ENCODE measurements at regions not wholly inside any gene's neighbourhood (a gene's known extent, or its start where the extent isn't known, plus 50 kb on each side); places are given as distances from the start of the nearest gene placed in this dataset.

DNA sequence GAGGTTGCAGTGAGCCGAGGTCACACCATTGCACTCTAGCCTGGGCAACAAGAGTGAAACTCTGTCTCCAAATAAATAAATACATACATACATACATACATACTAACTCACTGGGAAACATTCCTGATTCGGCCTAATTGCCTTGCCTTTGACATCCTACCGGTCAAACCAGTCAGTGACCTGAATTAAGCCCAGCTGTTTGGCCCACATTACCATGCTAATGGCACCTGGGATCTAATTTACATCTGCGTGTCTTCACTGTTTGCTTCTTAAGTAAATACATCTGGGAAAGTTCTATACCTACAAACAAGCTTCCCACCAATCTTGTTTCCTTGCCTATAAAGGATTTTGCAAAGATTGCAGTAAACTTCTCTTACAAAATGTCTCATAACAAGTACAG is 230.2 kb upstream of the ZC3H15 start:
- no peak for TF ChIP-seq ZFX (IDR thresholded peaks at IDR 0.05)
- TF ChIP-seq, protein P1, sequence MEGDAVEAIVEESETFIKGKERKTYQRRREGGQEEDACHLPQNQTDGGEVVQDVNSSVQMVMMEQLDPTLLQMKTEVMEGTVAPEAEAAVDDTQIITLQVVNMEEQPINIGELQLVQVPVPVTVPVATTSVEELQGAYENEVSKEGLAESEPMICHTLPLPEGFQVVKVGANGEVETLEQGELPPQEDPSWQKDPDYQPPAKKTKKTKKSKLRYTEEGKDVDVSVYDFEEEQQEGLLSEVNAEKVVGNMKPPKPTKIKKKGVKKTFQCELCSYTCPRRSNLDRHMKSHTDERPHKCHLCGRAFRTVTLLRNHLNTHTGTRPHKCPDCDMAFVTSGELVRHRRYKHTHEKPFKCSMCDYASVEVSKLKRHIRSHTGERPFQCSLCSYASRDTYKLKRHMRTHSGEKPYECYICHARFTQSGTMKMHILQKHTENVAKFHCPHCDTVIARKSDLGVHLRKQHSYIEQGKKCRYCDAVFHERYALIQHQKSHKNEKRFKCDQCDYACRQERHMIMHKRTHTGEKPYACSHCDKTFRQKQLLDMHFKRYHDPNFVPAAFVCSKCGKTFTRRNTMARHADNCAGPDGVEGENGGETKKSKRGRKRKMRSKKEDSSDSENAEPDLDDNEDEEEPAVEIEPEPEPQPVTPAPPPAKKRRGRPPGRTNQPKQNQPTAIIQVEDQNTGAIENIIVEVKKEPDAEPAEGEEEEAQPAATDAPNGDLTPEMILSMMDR (conservative IDR thresholded peaks at IDR 0.05): no peak
- H3K27ac ChIP-seq: no peak overlapping the region

- TF ChIP-seq, protein P1 (conservative IDR thresholded peaks at IDR 0.05): peak; percentile 64
- no peak for TF ChIP-seq ZFX (IDR thresholded peaks at IDR 0.05)
- H3K27ac ChIP-seq: no peak overlapping the region
These were observed 229.5 kb upstream of the ZC3H15 start for GRCh38 chr2:186256540-186256939.

DNA sequence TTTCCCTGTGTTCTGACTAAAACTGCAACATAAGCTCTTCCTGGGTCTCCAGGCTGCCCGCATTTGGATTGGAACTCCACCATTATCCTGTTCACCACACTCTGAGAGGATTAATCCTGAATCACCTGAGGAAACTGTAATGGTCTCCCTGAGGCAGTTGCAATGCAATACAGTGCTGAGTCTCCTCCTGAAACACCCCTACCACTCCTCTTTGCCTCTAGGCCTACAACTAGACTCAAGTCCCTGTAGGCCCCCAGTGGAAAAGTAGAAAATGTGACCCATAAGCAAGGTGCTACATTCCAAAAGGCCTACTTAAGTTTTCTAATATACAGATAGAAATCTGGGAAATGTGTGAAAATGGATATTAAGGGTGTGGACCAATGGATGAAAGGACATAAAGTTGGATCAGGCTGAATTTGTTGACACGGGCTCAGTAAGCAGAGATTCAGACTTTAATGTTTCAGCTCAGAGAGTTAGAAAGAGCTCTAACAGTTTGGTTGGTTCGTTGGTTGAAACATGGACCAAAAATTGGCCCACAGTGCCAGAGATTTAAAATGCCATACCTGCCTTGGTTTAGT is 222.3 kb upstream of the ZC3H15 start:
- TF ChIP-seq, protein P1 (conservative IDR thresholded peaks at IDR 0.05): no peak
- TF ChIP-seq ZFX (IDR thresholded peaks at IDR 0.05): no peak
- no peak overlapping the region for H3K27ac ChIP-seq

GRCh38 chr2:186269536-186269935 is 216.5 kb upstream of the ZC3H15 start:
- no peak for TF ChIP-seq ZFX (IDR thresholded peaks at IDR 0.05)
- TF ChIP-seq, protein P1 (conservative IDR thresholded peaks at IDR 0.05): no peak
- H3K27ac ChIP-seq: no peak overlapping the region

DNA sequence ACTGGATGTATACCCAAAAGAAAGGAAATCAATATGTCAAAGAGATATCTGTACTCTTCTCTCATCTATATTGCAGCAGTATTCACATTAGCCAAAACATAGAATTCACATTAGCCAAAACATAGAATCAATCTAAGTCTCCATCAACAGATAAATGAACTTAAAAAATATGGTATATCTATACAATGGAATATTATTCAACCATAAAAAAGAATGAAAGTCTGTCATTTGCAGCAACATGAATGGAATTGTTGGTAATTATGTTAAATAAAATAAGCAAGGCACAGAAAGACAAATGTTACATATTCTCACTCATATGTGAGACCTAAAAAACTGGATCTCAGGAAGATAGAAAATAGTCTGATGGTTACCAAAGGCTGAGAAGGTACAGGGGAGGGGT is 212.1 kb upstream of the ZC3H15 start:
- H3K27ac ChIP-seq: no peak overlapping the region
- TF ChIP-seq, protein P1 (conservative IDR thresholded peaks at IDR 0.05): no peak
- TF ChIP-seq ZFX (IDR thresholded peaks at IDR 0.05): no peak

DNA sequence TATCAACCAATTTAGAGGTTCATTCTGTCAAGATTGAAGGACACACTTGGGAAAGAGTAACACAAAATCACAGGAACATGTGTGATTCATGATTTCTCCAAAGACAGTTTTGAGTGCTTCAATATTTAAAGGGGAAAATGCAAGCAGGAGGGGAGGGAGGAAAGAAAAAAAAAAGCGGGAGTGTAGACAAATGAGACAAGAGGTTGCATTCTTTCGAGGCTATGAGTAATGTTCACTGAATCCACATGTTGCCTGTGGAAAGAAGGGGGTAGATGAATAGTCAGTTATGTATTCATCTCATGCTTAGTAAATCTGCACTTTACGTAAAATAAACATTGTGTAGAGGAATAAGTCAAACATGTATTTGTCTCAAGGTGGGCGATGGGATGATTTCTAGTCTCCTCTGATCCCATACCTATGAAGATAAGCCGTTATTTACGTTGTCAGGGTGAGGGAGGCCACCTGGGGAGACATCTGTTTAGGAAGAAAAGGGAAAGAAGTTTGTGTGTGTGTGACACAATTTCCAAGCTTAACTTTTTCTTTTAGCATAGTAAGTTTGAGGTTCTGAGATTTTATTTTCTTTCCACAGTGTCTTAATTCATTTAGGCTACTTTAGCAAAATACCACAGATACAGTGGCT is 211.0 kb upstream of the ZC3H15 start:
- TF ChIP-seq, protein P1 (conservative IDR thresholded peaks at IDR 0.05): no peak
- no peak for TF ChIP-seq ZFX (IDR thresholded peaks at IDR 0.05)
- no peak overlapping the region for H3K27ac ChIP-seq

GRCh38 chr2:186276909-186277308 is 209.2 kb upstream of the ZC3H15 start:
- TF ChIP-seq, protein P1 (conservative IDR thresholded peaks at IDR 0.05): no peak
- no peak for TF ChIP-seq ZFX (IDR thresholded peaks at IDR 0.05)
- H3K27ac ChIP-seq: no peak overlapping the region
